Keratinocyte (primary cell): ENCODE measurements at regions not wholly inside any gene's neighbourhood (a gene's known extent, or its start where the extent isn't known, plus 50 kb on each side); places are given as distances from the start of the nearest gene placed in this dataset.

Experiments used
- DNase-seq: peaks from one replicate; pipeline ENCODE4 v3.0.0-alpha.2; 2011; ENCODE audit warnings: low read depth, missing footprints, low spot score
- FAIRE-seq: peaks from 2 replicates; lab custom pipeline; 2011; peaks lifted over from hg19 to GRCh38; lab: Jason Lieb, UNC
- H2AFZ ChIP-seq: 2 replicates; pipeline ENCODE4 v1.6.0; 2012; ENCODE audit warnings: low read length, control low read depth, inconsistent platforms; ENCODE audit not compliant: control insufficient read depth
- H3K27ac ChIP-seq: 2 replicates; pipeline ENCODE4 v1.5.1; 2011; ENCODE audit warnings: low read length; ENCODE audit not compliant: control insufficient read depth, insufficient read depth
- H3K27me3 ChIP-seq: 3 replicates; pipeline ENCODE4 v1.6.0; 2011; ENCODE audit warnings: low read length; ENCODE audit not compliant: control insufficient read depth, insufficient read depth; ENCODE audit errors: extremely low read depth
- H3K36me3 ChIP-seq, 2 experiments: 2 replicates in 1 of 2; 3 replicates in 1 of 2; pipeline ENCODE4 v1.5.1; 2011; ENCODE audit warnings: low read length in 2 of 2, mild to moderate bottlenecking in 1 of 2; ENCODE audit not compliant: control insufficient read depth in 2 of 2, insufficient read depth in 2 of 2; ENCODE audit errors: extremely low read depth in 1 of 2
- H3K4me1 ChIP-seq: 3 replicates; pipeline ENCODE4 v1.5.1; 2011; ENCODE audit warnings: low read length; ENCODE audit not compliant: control insufficient read depth, insufficient read depth; ENCODE audit errors: extremely low read depth
- H3K4me2 ChIP-seq: 3 replicates; pipeline ENCODE4 v1.6.0; 2011; ENCODE audit warnings: low read depth, low read length; ENCODE audit not compliant: control insufficient read depth, insufficient read depth; ENCODE audit errors: extremely low read depth
- H3K4me3 ChIP-seq, 3 experiments: fragments of 200-600 bp in 1 of 3; sonication (generic) in 1 of 3; 2 replicates in 2 of 3; 3 replicates in 1 of 3; pipeline ENCODE4 v1.5.1; 2011 to 2016; ENCODE audit warnings: low read length in 3 of 3, mild to moderate bottlenecking in 3 of 3, control low read depth in 2 of 3, inconsistent platforms in 1 of 3, low read depth in 1 of 3, mixed read lengths in 1 of 3, mixed run types in 1 of 3, moderate library complexity in 1 of 3; ENCODE audit not compliant: control insufficient read depth in 2 of 3, insufficient read depth in 2 of 3; ENCODE audit errors: extremely low read depth in 1 of 3
- H3K79me2 ChIP-seq: 2 replicates; pipeline ENCODE4 v1.6.0; 2012; ENCODE audit warnings: low read length; ENCODE audit not compliant: control insufficient read depth, insufficient read depth
- H3K9ac ChIP-seq: 3 replicates; pipeline ENCODE4 v1.6.0; 2011; ENCODE audit warnings: low read length; ENCODE audit not compliant: control insufficient read depth, insufficient read depth; ENCODE audit errors: extremely low read depth
- H3K9me1 ChIP-seq: 3 replicates; pipeline ENCODE4 v1.6.0; 2011; ENCODE audit warnings: low read length; ENCODE audit not compliant: control insufficient read depth, insufficient read depth; ENCODE audit errors: extremely low read depth
- H3K9me3 ChIP-seq: 2 replicates; pipeline ENCODE4 v1.5.1; 2012; ENCODE audit warnings: low read depth, low read length; ENCODE audit not compliant: control insufficient read depth
- H4K20me1 ChIP-seq: 3 replicates; pipeline ENCODE4 v1.6.0; 2011; ENCODE audit warnings: low read length; ENCODE audit not compliant: control insufficient read depth, insufficient read depth; ENCODE audit errors: extremely low read depth
- EZH2 ChIP-seq: IDR thresholded peaks from one replicate; pipeline ENCODE4 v1.6.1; 2012; ENCODE audit warnings: inconsistent platforms, mild to moderate bottlenecking, low read length, moderate library complexity
- dilution Hi-C: fragments of 300-500 bp; cut with MboI; formaldehyde crosslinking; loops from one replicate; pipeline ENCODE4 v1.7.0; 2020; ENCODE audit warnings: low sequenced_read_pairs; ENCODE audit not compliant: extremely low pct_ligation_motif_present
- TF ChIP-seq, protein P1 (sequence below), 3 experiments: IDR thresholded peaks in 1 of 3; conservative IDR thresholded peaks in 1 of 3; optimal IDR thresholded peaks in 1 of 3; 2 replicates in 2 of 3; 3 replicates in 1 of 3; pipeline versions ENCODE3 to v1.5.1; 2011; ENCODE audit warnings: low read length in 3 of 3, mild to moderate bottlenecking in 3 of 3, moderate library complexity in 2 of 3, control low read depth in 1 of 3, inconsistent platforms in 1 of 3; ENCODE audit not compliant: insufficient read depth in 2 of 3; ENCODE audit errors: extremely low read depth in 1 of 3

DNA sequence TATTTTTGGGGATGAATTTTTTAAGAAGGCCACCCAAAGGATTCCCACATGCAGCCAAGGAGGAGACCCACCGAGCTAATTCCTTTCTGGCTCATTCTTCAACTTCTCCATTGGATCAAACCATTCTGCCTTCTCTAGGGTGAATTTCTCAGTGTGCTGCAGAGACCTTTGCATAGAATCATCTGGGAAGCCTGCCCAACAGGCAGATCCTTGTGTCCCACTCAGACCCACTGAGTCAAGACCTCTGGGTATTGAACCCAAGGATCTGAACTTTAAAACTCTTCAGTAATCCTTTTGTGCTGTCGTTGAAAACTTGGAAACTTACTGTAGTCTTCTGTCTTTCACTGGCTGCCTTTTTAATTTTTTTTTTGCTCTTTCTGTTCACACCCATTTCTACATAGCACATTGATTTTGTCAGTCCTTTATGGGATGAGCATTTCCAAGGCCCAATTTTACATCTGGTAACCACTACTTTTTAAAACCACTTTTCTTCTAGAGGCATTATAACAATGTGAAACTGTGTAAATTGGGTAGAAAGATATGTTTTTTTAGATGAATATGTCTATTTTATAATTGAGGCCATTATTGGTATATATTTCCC lies 120.2 kb downstream of the TSN start:
- dilution Hi-C loops: no loop called here
- Histone ChIP-seq H4K20me1 (no peaks in the 10 kb centered on the region), H3K9me3 (no peaks in the 10 kb centered on the region), H3K4me3 (no peak overlapping the region), H2AFZ (no peak overlapping the region), H3K36me3 (no peaks in the 10 kb centered on the region), H3K27ac (no peak overlapping the region), H3K4me2 (no peak overlapping the region), H3K4me1 (no peaks in the 10 kb centered on the region), H3K27me3 (no peaks in the 10 kb centered on the region), H3K9me1 (no peaks in the 10 kb centered on the region), H3K9ac (no peak overlapping the region), H3K79me2 (no peaks in the 10 kb centered on the region)
- DNase-seq (no peak), FAIRE-seq (no peak)
- TF ChIP-seq, protein P1, sequence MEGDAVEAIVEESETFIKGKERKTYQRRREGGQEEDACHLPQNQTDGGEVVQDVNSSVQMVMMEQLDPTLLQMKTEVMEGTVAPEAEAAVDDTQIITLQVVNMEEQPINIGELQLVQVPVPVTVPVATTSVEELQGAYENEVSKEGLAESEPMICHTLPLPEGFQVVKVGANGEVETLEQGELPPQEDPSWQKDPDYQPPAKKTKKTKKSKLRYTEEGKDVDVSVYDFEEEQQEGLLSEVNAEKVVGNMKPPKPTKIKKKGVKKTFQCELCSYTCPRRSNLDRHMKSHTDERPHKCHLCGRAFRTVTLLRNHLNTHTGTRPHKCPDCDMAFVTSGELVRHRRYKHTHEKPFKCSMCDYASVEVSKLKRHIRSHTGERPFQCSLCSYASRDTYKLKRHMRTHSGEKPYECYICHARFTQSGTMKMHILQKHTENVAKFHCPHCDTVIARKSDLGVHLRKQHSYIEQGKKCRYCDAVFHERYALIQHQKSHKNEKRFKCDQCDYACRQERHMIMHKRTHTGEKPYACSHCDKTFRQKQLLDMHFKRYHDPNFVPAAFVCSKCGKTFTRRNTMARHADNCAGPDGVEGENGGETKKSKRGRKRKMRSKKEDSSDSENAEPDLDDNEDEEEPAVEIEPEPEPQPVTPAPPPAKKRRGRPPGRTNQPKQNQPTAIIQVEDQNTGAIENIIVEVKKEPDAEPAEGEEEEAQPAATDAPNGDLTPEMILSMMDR (optimal IDR thresholded peaks at IDR 0.05 in 1 of 3, IDR thresholded peaks at IDR 0.05 in 1 of 3, conservative IDR thresholded peaks at IDR 0.05 in 1 of 3; ENCODE audit: extremely low read depth in 1 of 3, insufficient read depth in 2 of 3, low read length in 3 of 3): no peak
- TF ChIP-seq EZH2: no peak

DNA sequence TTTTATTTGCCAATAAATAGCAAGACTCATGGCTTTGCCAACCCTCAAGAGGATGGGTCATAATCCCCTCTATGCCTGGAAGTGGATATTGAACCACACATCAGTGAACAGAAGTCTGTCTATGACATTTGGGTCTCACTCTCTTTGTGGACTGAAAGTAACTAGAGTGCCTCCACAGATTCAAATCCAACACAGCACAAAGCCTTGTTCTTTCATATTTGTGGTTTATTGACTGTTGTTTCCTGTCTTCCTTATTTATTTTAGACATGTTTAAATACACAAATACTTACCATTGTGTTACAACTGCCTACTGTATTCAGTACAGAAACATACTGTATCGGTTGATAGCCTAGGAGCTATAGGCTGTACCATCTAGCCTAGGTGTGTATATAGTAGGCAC lies 121.9 kb downstream of the TSN start:
- Histone ChIP-seq H3K4me3 (no peak overlapping the region), H3K9me3 (no peaks in the 10 kb centered on the region), H4K20me1 (no peaks in the 10 kb centered on the region), H2AFZ (no peak overlapping the region), H3K4me2 (no peak overlapping the region), H3K27me3 (no peaks in the 10 kb centered on the region), H3K9me1 (no peaks in the 10 kb centered on the region), H3K9ac (no peak overlapping the region), H3K27ac (no peak overlapping the region), H3K4me1 (no peaks in the 10 kb centered on the region), H3K36me3 (no peaks in the 10 kb centered on the region), H3K79me2 (no peaks in the 10 kb centered on the region)
- FAIRE-seq: no peak
- DNase-seq: no peak
- no peak for TF ChIP-seq EZH2
- TF ChIP-seq, protein P1 (optimal IDR thresholded peaks at IDR 0.05 in 1 of 3, IDR thresholded peaks at IDR 0.05 in 1 of 3, conservative IDR thresholded peaks at IDR 0.05 in 1 of 3; ENCODE audit: extremely low read depth in 1 of 3, insufficient read depth in 2 of 3, low read length in 3 of 3): no peak
- dilution Hi-C loops: no loop called here
